ENCODE measurements at regions not wholly inside any gene's neighbourhood (a gene's known extent, or its start where the extent isn't known, plus 50 kb on each side); places are given as distances from the start of the nearest gene placed in this dataset.

DNA sequence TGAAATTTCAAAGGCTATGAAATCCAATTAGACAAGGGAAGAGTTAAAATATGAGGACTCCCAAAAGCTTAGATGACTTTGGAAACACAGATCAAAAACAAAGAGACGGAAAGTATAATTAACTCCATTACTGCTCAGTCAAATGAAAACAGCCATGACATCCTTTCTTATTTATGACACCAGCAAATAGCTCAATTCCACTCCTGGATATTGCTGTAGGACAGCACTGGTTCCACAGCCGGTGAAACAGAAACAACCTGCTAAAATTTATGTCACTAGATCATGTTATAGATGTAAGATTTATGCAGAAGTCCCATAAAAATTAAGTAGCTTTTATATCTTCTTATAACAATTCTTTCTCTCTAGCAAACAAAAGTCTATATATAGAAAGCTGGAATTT lies 65.6 kb upstream of the RRP15 start (continued):
- TF ChIP-seq, protein P1, sequence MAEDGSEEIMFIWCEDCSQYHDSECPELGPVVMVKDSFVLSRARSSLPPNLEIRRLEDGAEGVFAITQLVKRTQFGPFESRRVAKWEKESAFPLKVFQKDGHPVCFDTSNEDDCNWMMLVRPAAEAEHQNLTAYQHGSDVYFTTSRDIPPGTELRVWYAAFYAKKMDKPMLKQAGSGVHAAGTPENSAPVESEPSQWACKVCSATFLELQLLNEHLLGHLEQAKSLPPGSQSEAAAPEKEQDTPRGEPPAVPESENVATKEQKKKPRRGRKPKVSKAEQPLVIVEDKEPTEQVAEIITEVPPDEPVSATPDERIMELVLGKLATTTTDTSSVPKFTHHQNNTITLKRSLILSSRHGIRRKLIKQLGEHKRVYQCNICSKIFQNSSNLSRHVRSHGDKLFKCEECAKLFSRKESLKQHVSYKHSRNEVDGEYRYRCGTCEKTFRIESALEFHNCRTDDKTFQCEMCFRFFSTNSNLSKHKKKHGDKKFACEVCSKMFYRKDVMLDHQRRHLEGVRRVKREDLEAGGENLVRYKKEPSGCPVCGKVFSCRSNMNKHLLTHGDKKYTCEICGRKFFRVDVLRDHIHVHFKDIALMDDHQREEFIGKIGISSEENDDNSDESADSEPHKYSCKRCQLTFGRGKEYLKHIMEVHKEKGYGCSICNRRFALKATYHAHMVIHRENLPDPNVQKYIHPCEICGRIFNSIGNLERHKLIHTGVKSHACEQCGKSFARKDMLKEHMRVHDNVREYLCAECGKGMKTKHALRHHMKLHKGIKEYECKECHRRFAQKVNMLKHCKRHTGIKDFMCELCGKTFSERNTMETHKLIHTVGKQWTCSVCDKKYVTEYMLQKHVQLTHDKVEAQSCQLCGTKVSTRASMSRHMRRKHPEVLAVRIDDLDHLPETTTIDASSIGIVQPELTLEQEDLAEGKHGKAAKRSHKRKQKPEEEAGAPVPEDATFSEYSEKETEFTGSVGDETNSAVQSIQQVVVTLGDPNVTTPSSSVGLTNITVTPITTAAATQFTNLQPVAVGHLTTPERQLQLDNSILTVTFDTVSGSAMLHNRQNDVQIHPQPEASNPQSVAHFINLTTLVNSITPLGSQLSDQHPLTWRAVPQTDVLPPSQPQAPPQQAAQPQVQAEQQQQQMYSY (CRISPR knock-in tag; IDR thresholded peaks at IDR 0.05): no peak
- no peak for TF ChIP-seq CBX5 (IDR thresholded peaks at IDR 0.05; ENCODE audit: low read depth)
- TF ChIP-seq POLR2AphosphoS2 (IDR thresholded peaks at IDR 0.05; ENCODE audit: low read depth, low read length): no peak
- TF ChIP-seq USF2 (IDR thresholded peaks at IDR 0.05; ENCODE audit: borderline replicate concordance, low read depth, low read length): no peak
- no peak for TF ChIP-seq NKRF (conservative IDR thresholded peaks at IDR 0.05)
- TF ChIP-seq SKIL (IDR thresholded peaks at IDR 0.05; ENCODE audit: low read depth, poor library complexity, severe bottlenecking): no peak
- TF ChIP-seq ATF7 (IDR thresholded peaks at IDR 0.05; ENCODE audit: low read depth): no peak
- no peak for TF ChIP-seq RELA (IDR thresholded peaks at IDR 0.05; ENCODE audit: borderline replicate concordance, partially characterized antibody)
